ENCODE measurements at regions not wholly inside any gene's neighbourhood (a gene's known extent, or its start where the extent isn't known, plus 50 kb on each side); places are given as distances from the start of the nearest gene placed in this dataset.

- Histone ChIP-seq H2BK20ac (ENCODE audit: low read depth, low read length, poor library complexity, severe bottlenecking) (no peak overlapping the region), H2BK120ac (ENCODE audit: low read depth, low read length, poor library complexity, severe bottlenecking) (no peak overlapping the region), H3K9me3 (ENCODE audit: control insufficient read depth, low read depth, low read length) (no peaks in the 10 kb centered on the region), H2BK15ac (ENCODE audit: low read depth, low read length) (no peak overlapping the region), H2BK12ac (ENCODE audit: insufficient read length, low read depth, low read length) (no peak overlapping the region), H3K9ac (ENCODE audit: extremely low read depth, insufficient read length, low read length) (no peak overlapping the region), H4K91ac (ENCODE audit: insufficient read length, low read depth, low read length) (no peak overlapping the region), H4K20me1 (ENCODE audit: control insufficient read depth, insufficient read depth, insufficient read length) (no peaks in the 10 kb centered on the region), H2AK5ac (ENCODE audit: insufficient read length, low read length) (no peak overlapping the region), H3T11ph (ENCODE audit: low read length) (no peak overlapping the region), H4K8ac (replicated peaks; ENCODE audit: insufficient read length, low read depth, low read length) (no peak overlapping the region), H3K4me1 (ENCODE audit: insufficient read depth, low read length) (no peaks in the 10 kb centered on the region), H3K27ac (ENCODE audit: insufficient read length, low read depth, low read length) (no peak overlapping the region), H3K14ac (ENCODE audit: insufficient read depth, low read length) (no peak overlapping the region), H3K23ac (ENCODE audit: insufficient read length, low read depth, low read length) (no peak overlapping the region), H2BK5ac (ENCODE audit: insufficient read length, low read length) (no peak overlapping the region), H3K4me2 (ENCODE audit: insufficient read depth, insufficient read length, low read length) (no peak overlapping the region), H3K79me1 (ENCODE audit: insufficient read depth, low read depth, low read length, poor library complexity, severe bottlenecking) (no peaks in the 10 kb centered on the region), H3K4ac (ENCODE audit: low read depth, low read length) (no peak overlapping the region), H3K23me2 (ENCODE audit: insufficient read length, low read depth, low read length, poor library complexity, severe bottlenecking) (no peaks in the 10 kb centered on the region), H3K27me3 (ENCODE audit: insufficient read depth, low read length) (no peaks in the 10 kb centered on the region), H3K79me2 (ENCODE audit: insufficient read depth, low read length) (no peaks in the 10 kb centered on the region), H3K56ac (ENCODE audit: insufficient read length, low read depth, low read length) (no peak overlapping the region), H3K18ac (ENCODE audit: insufficient read length, low read depth, low read length) (no peak overlapping the region), H4K5ac (ENCODE audit: insufficient read length, low read depth, low read length) (no peak overlapping the region), H2AFZ (ENCODE audit: low read length) (no peak overlapping the region)
- no peak for DNase-seq
- H3K9me3 Mint-ChIP-seq: no peaks in the 10 kb centered on the region
- no peak overlapping the region for H3K4me3 Mint-ChIP-seq
- no peak; the same call in 2 of the 3 replicates for TF ChIP-seq CTCF (conservative IDR thresholded peaks at IDR 0.05)
- H3K27me3 Mint-ChIP-seq (ENCODE audit: low read depth): no peaks in the 10 kb centered on the region
- H3K4me1 Mint-ChIP-seq: no peaks in the 10 kb centered on the region
- WGBS (ENCODE audit: extremely low coverage, insufficient read length, low lambda C conversion rate): no CpG with 5 or more reads among the region's 6 CpGs
- H3K27ac Mint-ChIP-seq: no peak overlapping the region
- no peaks in the 10 kb centered on the region for H3K36me3 Mint-ChIP-seq (ENCODE audit: insufficient read depth in 1 of 3, low read depth in 3 of 3)
Observed at GRCh38 chr11:96942855-96943254, 553.0 kb downstream of the JRKL start.
